ENCODE measurements at regions not wholly inside any gene's neighbourhood (a gene's known extent, or its start where the extent isn't known, plus 50 kb on each side); places are given as distances from the start of the nearest gene placed in this dataset.

DNA sequence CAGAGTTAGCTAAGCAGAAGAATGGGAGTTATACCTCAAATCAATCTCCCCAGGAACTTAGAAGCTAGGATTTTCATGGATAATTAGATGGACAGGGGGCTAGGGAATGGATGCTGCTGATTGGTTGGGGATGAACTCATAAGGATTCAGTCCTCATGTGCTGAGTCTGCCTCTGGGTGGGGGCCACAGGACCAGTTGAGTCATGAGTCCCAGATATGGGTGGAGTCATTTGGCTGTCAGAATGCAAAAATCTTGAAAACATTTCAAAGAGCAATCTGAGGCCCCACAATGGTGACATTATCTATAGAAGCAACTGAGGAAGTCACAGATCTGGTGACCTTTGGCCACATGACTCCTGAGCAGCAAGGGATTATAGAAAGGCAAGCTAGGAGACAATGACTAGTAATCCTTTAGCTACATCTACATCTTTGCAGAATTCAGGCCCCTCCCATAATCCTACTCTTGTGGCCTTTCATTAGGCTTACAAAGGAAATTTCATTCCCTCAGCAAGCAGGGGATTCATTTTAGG lies 82.6 kb upstream of the CCL2 start:
- no peaks in the 10 kb centered on the region for H3K27me3 ChIP-seq
- TF ChIP-seq, protein P1, sequence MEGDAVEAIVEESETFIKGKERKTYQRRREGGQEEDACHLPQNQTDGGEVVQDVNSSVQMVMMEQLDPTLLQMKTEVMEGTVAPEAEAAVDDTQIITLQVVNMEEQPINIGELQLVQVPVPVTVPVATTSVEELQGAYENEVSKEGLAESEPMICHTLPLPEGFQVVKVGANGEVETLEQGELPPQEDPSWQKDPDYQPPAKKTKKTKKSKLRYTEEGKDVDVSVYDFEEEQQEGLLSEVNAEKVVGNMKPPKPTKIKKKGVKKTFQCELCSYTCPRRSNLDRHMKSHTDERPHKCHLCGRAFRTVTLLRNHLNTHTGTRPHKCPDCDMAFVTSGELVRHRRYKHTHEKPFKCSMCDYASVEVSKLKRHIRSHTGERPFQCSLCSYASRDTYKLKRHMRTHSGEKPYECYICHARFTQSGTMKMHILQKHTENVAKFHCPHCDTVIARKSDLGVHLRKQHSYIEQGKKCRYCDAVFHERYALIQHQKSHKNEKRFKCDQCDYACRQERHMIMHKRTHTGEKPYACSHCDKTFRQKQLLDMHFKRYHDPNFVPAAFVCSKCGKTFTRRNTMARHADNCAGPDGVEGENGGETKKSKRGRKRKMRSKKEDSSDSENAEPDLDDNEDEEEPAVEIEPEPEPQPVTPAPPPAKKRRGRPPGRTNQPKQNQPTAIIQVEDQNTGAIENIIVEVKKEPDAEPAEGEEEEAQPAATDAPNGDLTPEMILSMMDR (IDR thresholded peaks at IDR 0.05; ENCODE audit: low read depth, low read length): no peak
- H3K9me3 ChIP-seq: no peaks in the 10 kb centered on the region
- H3K4me3 ChIP-seq (ENCODE audit: low read depth, low read length): no peak overlapping the region
- DNase-seq: no peak
- no peaks in the 10 kb centered on the region for H3K36me3 ChIP-seq
- no peaks in the 10 kb centered on the region for H3K4me1 ChIP-seq

DNA sequence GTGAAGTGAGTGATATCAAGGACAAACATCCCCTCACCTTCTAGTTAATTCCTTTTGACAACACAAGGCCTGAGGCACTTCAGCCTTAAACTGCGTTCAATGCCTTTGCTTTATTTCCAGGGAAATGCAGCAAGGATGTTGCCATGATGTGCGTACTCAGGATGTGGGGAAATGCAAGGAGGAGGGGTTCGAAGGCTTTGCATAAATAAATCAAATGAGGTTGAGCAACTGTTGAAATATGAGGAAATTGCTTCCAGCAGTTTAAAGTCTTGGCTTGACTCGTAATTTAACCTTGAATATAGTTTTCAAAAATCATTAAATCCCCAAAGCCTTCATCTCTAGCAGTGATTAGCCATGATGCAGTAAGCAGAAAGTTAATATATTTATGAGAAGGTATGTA lies 81.8 kb upstream of the CCL2 start:
- TF ChIP-seq, protein P1 (IDR thresholded peaks at IDR 0.05; ENCODE audit: low read depth, low read length): no peak
- no peaks in the 10 kb centered on the region for H3K9me3 ChIP-seq
- H3K36me3 ChIP-seq: no peaks in the 10 kb centered on the region
- H3K4me1 ChIP-seq: no peaks in the 10 kb centered on the region
- no peak overlapping the region for H3K4me3 ChIP-seq (ENCODE audit: low read depth, low read length)
- no peaks in the 10 kb centered on the region for H3K27me3 ChIP-seq
- no peak for DNase-seq

DNA sequence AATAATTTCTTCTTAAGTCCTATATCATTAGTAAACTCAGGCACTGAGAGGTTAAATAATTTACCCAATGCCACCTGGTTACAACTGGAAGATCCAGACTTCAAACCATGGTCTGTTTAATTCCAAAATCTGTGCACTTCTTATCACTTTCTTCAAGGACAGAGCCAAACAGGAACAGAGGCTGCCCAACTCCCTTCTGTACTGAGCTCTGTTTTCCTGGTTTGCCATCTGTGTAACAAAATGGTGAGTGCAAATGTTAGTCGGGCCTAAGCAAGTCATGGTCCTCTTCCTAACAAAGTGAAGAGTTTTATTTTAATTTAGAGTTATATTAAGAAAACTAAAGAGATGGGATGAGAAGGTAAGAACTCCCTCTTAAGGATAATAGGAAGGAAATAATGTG lies 80.6 kb upstream of the CCL2 start:
- Histone ChIP-seq H3K4me3 (ENCODE audit: low read depth, low read length) (no peak overlapping the region), H3K36me3 (no peaks in the 10 kb centered on the region), H3K4me1 (no peaks in the 10 kb centered on the region), H3K27me3 (0 out of 2 replicates have a peak, but pooled peaks cover 1% of the 10 kb centered on the region), H3K9me3 (no peaks in the 10 kb centered on the region)
- DNase-seq: no peak
- TF ChIP-seq, protein P1 (IDR thresholded peaks at IDR 0.05; ENCODE audit: low read depth, low read length): no peak

DNA sequence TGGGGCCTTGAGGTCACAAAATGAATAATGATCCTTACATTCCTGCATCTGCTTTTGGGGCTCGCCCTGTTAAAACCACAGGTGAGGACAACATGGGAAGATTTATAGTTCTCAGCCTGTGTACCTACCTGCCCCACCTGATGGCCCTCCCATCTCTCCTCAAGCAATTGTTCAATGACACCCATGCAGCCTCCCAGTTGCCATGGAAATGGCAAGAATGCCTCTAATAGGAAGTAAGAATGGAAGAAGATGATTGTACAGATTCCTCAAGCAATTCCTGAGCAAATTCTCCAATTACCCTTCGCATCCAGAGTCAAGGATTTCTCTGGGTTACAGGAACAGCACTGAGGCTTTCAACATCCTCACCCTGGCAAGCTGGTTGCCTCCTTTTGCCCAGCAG lies 78.6 kb upstream of the CCL2 start:
- Histone ChIP-seq H3K27me3 (peaks cover 6% of the 10 kb centered on the region; the same call in 1 of the 2 replicates), H3K4me1 (no peaks in the 10 kb centered on the region), H3K9me3 (no peaks in the 10 kb centered on the region), H3K4me3 (ENCODE audit: low read depth, low read length) (no peak overlapping the region), H3K36me3 (no peaks in the 10 kb centered on the region)
- TF ChIP-seq, protein P1 (IDR thresholded peaks at IDR 0.05; ENCODE audit: low read depth, low read length): no peak
- DNase-seq: no peak

DNA sequence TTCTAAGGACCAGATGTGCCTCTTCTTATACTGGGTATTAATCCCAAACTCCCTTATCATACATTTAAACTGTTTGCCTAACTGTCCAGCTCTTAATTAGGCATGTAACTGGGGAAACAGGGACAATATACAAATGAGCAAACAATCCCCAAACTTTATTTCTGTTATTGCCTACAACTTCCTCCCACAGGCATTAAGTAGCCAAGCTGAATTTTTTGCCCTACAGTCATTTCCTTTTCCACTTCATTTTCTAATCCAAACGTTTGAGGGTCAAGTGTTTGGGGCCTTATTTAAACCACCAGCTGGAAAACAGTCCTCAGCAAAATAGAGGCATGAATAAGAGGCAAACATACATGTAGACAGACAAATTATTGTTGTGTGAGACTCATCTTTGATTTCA lies 77.4 kb upstream of the CCL2 start:
- TF ChIP-seq, protein P1 (IDR thresholded peaks at IDR 0.05; ENCODE audit: low read depth, low read length): no peak
- no peak overlapping the region for H3K4me3 ChIP-seq (ENCODE audit: low read depth, low read length)
- H3K4me1 ChIP-seq: no peaks in the 10 kb centered on the region
- DNase-seq: no peak
- H3K27me3 ChIP-seq: peaks cover 6% of the 10 kb centered on the region; the same call in 1 of the 2 replicates
- H3K9me3 ChIP-seq: no peaks in the 10 kb centered on the region
- no peaks in the 10 kb centered on the region for H3K36me3 ChIP-seq

DNA sequence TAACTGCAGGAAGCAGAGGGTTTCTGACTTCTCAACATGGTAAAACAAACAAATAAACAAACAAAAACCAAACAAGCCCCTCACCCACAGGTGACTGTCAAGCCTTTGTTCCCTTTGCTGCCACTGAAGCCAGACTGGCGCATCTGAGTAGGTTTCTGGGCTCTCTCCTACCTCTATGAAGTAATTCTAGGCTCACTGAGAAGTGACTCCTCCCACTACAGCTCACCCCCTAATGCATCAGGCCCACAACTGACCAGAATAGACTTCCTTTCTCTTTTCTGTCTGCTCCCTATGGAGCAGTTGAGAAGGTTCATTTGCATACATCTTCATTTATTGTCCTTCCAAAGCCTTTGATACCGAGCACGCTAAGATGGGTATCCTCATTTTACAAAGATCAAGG lies 77.0 kb upstream of the CCL2 start:
- TF ChIP-seq, protein P1 (IDR thresholded peaks at IDR 0.05; ENCODE audit: low read depth, low read length): no peak

More for the DNA sequence above, 77.0 kb upstream of the CCL2 start:
- no peaks in the 10 kb centered on the region for H3K36me3 ChIP-seq
- no peaks in the 10 kb centered on the region for H3K4me1 ChIP-seq
- peaks cover 6% of the 10 kb centered on the region; the same call in 1 of the 2 replicates for H3K27me3 ChIP-seq
- no peaks in the 10 kb centered on the region for H3K9me3 ChIP-seq
- no peak overlapping the region for H3K4me3 ChIP-seq (ENCODE audit: low read depth, low read length)
- DNase-seq: no peak
